ENCODE measurements at regions not wholly inside any gene's neighbourhood (a gene's known extent, or its start where the extent isn't known, plus 50 kb on each side); places are given as distances from the start of the nearest gene placed in this dataset.

- ATAC-seq (no peak), DNase-seq (no peak)
- H3K4me3 ChIP-seq (ENCODE audit: low read length): peak overlapping the region; percentile 46
- TF ChIP-seq EZH2phosphoT487 (IDR thresholded peaks at IDR 0.05; ENCODE audit: borderline replicate concordance, low read length): no peak
- no peak for TF ChIP-seq CTCF (conservative IDR thresholded peaks at IDR 0.05; ENCODE audit: low read depth, low read length)
- no peak for TF ChIP-seq EZH2 (IDR thresholded peaks at IDR 0.05; ENCODE audit: low read length, unreplicated experiment)
- H3K9ac ChIP-seq (ENCODE audit: low read length): peak overlapping the region; percentile 25
- H3K79me2 ChIP-seq (ENCODE audit: low read length): no peaks in the 10 kb centered on the region
- H3F3A ChIP-seq (ENCODE audit: low read length, unreplicated experiment): no peaks in the 10 kb centered on the region
- H3K4me2 ChIP-seq (ENCODE audit: low read length): peak overlapping the region; percentile 58
- no peaks in the 10 kb centered on the region for H3K36me3 ChIP-seq (ENCODE audit: low read depth, low read length)
- ChIA-PET CTCF (no interaction called here), POLR2A (ENCODE audit: unreplicated experiment) (no interaction called here)
- no peaks in the 10 kb centered on the region for H4K20me1 ChIP-seq (ENCODE audit: low read length)
- no peaks in the 10 kb centered on the region for H3K9me2 ChIP-seq (replicated peaks; ENCODE audit: low read length)
- H3K4me1 ChIP-seq (ENCODE audit: insufficient read depth, low read length): peaks cover 9% of the 10 kb centered on the region; the same call in 1 of the 2 replicates
- H3K9me3 ChIP-seq (ENCODE audit: low read length): no peaks in the 10 kb centered on the region
- no peak overlapping the region for H3K27ac ChIP-seq (ENCODE audit: low read length)
- H2AFZ ChIP-seq (ENCODE audit: low read length): peak overlapping the region; percentile 28; the same call in 1 of the 2 replicates
- intact Hi-C loops (cut with micrococcal nuclease): loop anchor here (5.0 to 10.0 kb wide), 5 partner anchors 402 to 1772 kb away; no protein-coding TSS in a partner anchor
- BruUV-seq (replicated peaks): no TSS peak
- peaks cover 79% of the 10 kb centered on the region for H3K27me3 ChIP-seq (ENCODE audit: low read length)
These were observed 520.7 kb downstream of the MED13L start for GRCh38 chr12:115756804-115757203.

GRCh38 chr12:115756271-115756670, 521.2 kb downstream of the MED13L start:
- ChIA-PET POLR2A (ENCODE audit: unreplicated experiment) (interaction anchor here (0.6 kb wide), 2 partner anchors 13 to 456 kb away, joined by 13 to 22 read pairs; no protein-coding TSS in a partner anchor), CTCF (no interaction called here)
- Histone ChIP-seq H4K20me1 (ENCODE audit: low read length) (no peaks in the 10 kb centered on the region), H3K9ac (ENCODE audit: low read length) (peak overlapping the region; percentile 25), H3K4me3 (ENCODE audit: low read length) (peak overlapping the region; percentile 46), H3K27me3 (ENCODE audit: low read length) (peaks cover 74% of the 10 kb centered on the region), H3K9me3 (ENCODE audit: low read length) (no peaks in the 10 kb centered on the region), H3K9me2 (replicated peaks; ENCODE audit: low read length) (no peaks in the 10 kb centered on the region), H3K4me2 (ENCODE audit: low read length) (peak overlapping the region; percentile 58), H3K36me3 (ENCODE audit: low read depth, low read length) (no peaks in the 10 kb centered on the region), H3K4me1 (ENCODE audit: insufficient read depth, low read length) (peaks cover 9% of the 10 kb centered on the region; the same call in 1 of the 2 replicates), H3F3A (ENCODE audit: low read length, unreplicated experiment) (no peaks in the 10 kb centered on the region), H2AFZ (ENCODE audit: low read length) (peak overlapping the region; percentile 28; the same call in 1 of the 2 replicates), H3K27ac (ENCODE audit: low read length) (no peak overlapping the region), H3K79me2 (ENCODE audit: low read length) (no peaks in the 10 kb centered on the region)
- TF ChIP-seq EZH2 (IDR thresholded peaks at IDR 0.05; ENCODE audit: low read length, unreplicated experiment) (peak; percentile 22), CTCF (conservative IDR thresholded peaks at IDR 0.05; ENCODE audit: low read depth, low read length) (no peak), EZH2phosphoT487 (IDR thresholded peaks at IDR 0.05; ENCODE audit: borderline replicate concordance, low read length) (peak; percentile 46; the same call in 1 of the 2 replicates)
- intact Hi-C loops (cut with micrococcal nuclease): loop anchor here (5.0 to 10.0 kb wide), 5 partner anchors 401 to 1771 kb away; no protein-coding TSS in a partner anchor
- BruUV-seq (replicated peaks): no TSS peak
- DNase-seq (peak; percentile 15), ATAC-seq (peak; percentile 30; the same call in 1 of the 2 replicates)

- TF ChIP-seq EZH2 (IDR thresholded peaks at IDR 0.05; ENCODE audit: low read length, unreplicated experiment) (no peak), CTCF (conservative IDR thresholded peaks at IDR 0.05; ENCODE audit: low read depth, low read length) (no peak), EZH2phosphoT487 (IDR thresholded peaks at IDR 0.05; ENCODE audit: borderline replicate concordance, low read length) (no peak)
- H3K36me3 ChIP-seq (ENCODE audit: low read depth, low read length): no peaks in the 10 kb centered on the region
- H3K4me1 ChIP-seq (ENCODE audit: insufficient read depth, low read length): peaks cover 9% of the 10 kb centered on the region; the same call in 1 of the 2 replicates
- no peak overlapping the region for H2AFZ ChIP-seq (ENCODE audit: low read length)
- ATAC-seq (no peak), DNase-seq (peak; percentile 9)
- peak overlapping the region; percentile 25 for H3K9ac ChIP-seq (ENCODE audit: low read length)
- H3K27ac ChIP-seq (ENCODE audit: low read length): no peak overlapping the region
- H3K27me3 ChIP-seq (ENCODE audit: low read length): peaks cover 68% of the 10 kb centered on the region
- no TSS peak for BruUV-seq (replicated peaks)
- H3K9me3 ChIP-seq (ENCODE audit: low read length): no peaks in the 10 kb centered on the region
- H4K20me1 ChIP-seq (ENCODE audit: low read length): no peaks in the 10 kb centered on the region
- no peaks in the 10 kb centered on the region for H3K9me2 ChIP-seq (replicated peaks; ENCODE audit: low read length)
- no peaks in the 10 kb centered on the region for H3K79me2 ChIP-seq (ENCODE audit: low read length)
- peak overlapping the region; percentile 58 for H3K4me2 ChIP-seq (ENCODE audit: low read length)
- intact Hi-C loops (cut with micrococcal nuclease): loop anchor here (2.0 to 10.0 kb wide), 6 partner anchors 161 to 1771 kb away; no protein-coding TSS in a partner anchor
- peak overlapping the region; percentile 46 for H3K4me3 ChIP-seq (ENCODE audit: low read length)
- ChIA-PET POLR2A (ENCODE audit: unreplicated experiment) (interaction anchor here (0.6 kb wide), 1 partner anchor 14 kb away, joined by 22 read pairs; no protein-coding TSS in a partner anchor), CTCF (interaction anchor here (0.6 to 0.9 kb wide), 3 partner anchors 250 to 1093 kb away, joined by 3 to 5 read pairs (median 3); partner anchors contain the start of gene TBX3)
- H3F3A ChIP-seq (ENCODE audit: low read length, unreplicated experiment): no peaks in the 10 kb centered on the region
These were observed 521.8 kb downstream of the MED13L start for GRCh38 chr12:115755725-115756085.
